GM19025 (cell line): ENCODE measurements at regions not wholly inside any gene's neighbourhood (a gene's known extent, or its start where the extent isn't known, plus 50 kb on each side); places are given as distances from the start of the nearest gene placed in this dataset.

Experiments used
- ATAC-seq: cut with Tn5 transposase; IDR thresholded peaks from one replicate; pipeline ENCODE4 v1.9.1; 2021; ENCODE audit warnings: mild to moderate bottlenecking, low read depth, moderate library complexity; ENCODE audit not compliant: unreplicated experiment

- no peak for ATAC-seq
Observed at GRCh38 chr4:186927624-186928023, 204.0 kb upstream of the FAT1 start.

- ATAC-seq: no peak
Observed at GRCh38 chr4:186930024-186930423, 206.4 kb upstream of the FAT1 start.

- ATAC-seq: no peak
Observed at GRCh38 chr4:186931519-186931918, 207.9 kb upstream of the FAT1 start.

GRCh38 chr4:186932196-186932595 is 208.5 kb upstream of the FAT1 start:
- no peak for ATAC-seq

- no peak for ATAC-seq
Observed at GRCh38 chr4:186932631-186933187, 209.1 kb upstream of the FAT1 start.

GRCh38 chr4:186934244-186934643 is 210.6 kb upstream of the FAT1 start:
- ATAC-seq: no peak

GRCh38 chr4:186934841-186935443 is 211.3 kb upstream of the FAT1 start:
- no peak for ATAC-seq

GRCh38 chr4:186935901-186936300 is 212.2 kb upstream of the FAT1 start:
- no peak for ATAC-seq

GRCh38 chr4:186936496-186937375 is 213.1 kb upstream of the FAT1 start:
- ATAC-seq: no peak

- no peak for ATAC-seq
Observed at GRCh38 chr4:186939226-186939625, 215.6 kb upstream of the FAT1 start.

- no peak for ATAC-seq
Observed at GRCh38 chr4:186939766-186940165, 216.1 kb upstream of the FAT1 start.

- no peak for ATAC-seq
Observed at GRCh38 chr4:186940476-186940875, 216.8 kb upstream of the FAT1 start.

GRCh38 chr4:186942758-186943377 is 219.2 kb upstream of the FAT1 start:
- no peak for ATAC-seq

- ATAC-seq: no peak
Observed at GRCh38 chr4:186943411-186943810, 219.8 kb upstream of the FAT1 start.

- no peak for ATAC-seq
Observed at GRCh38 chr4:186946136-186946535, 222.5 kb upstream of the FAT1 start.

GRCh38 chr4:186946682-186947294 is 223.1 kb upstream of the FAT1 start:
- ATAC-seq: no peak

GRCh38 chr4:186948361-186949242 is 224.9 kb upstream of the FAT1 start:
- ATAC-seq: no peak

- ATAC-seq: no peak
Observed at GRCh38 chr4:186949847-186950246, 226.2 kb upstream of the FAT1 start.

GRCh38 chr4:186952709-186953108 is 229.1 kb upstream of the FAT1 start:
- ATAC-seq: no peak
